ENCODE measurements at regions not wholly inside any gene's neighbourhood (a gene's known extent, or its start where the extent isn't known, plus 50 kb on each side); places are given as distances from the start of the nearest gene placed in this dataset.
A peak's percentile ranks its signal among the peaks of the same experiment; 100 is the strongest.

DNA sequence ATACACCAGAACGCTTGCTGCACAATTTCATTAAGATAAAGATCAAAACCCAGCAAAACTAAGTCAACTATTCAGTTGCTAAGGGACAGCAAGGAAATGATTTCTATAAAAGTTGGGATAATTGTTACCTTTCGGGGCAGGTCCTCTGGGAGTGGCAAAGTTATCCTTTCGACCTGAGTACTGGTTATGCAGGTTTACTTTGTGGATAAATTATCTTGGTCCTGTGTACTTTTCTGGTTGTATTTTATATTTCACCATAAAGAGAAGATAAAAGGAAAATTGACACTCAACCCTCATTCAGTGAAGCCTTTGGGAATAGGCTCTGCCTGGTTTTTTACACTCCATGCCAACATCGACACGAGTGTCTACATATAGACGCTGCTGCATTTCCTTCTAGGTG is 146.5 kb downstream of the SYK start:
- no peak for DNase-seq (ENCODE audit: low read depth in 2 of 3, low spot score in 2 of 3)

DNA sequence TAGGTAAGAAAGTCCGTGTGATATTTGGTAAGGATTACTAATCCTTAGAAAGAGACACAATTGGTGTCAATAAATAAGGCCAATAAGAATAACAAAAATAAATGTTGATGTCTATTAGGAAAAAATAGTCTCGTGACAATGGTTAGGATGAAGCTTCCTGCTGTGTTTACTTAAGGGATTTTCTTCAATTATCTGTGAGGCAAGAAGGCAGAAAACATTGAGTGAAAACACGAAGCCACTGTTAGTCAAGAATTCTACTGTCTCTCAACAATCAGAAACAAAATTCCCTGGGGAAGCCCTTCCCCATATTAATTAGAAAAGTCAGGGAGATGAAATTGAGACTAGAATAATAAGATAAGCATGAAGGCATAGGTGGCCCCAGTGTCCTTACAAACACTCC is 149.0 kb downstream of the SYK start:
- no peak for DNase-seq (ENCODE audit: low read depth in 2 of 3, low spot score in 2 of 3)

DNA sequence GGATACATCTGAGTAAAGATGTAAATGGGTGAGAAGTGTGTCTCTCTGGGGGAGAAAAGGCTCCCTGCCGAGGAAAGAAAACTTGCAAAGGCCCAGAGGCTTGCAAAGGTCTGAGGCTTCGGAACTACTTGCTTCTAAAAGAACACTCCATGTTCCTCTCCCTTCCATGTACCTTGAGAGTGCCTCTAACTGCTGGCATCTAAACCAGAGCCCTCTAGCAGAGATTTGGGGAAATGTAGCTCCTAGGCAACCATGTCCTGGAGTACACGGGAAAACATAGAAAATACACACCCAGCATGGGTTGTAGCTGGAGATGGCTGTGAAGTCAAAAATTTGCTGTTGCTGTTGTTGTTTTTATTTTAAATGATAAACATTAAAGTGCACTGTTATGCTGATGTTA is 151.6 kb downstream of the SYK start:
- no peak for DNase-seq (ENCODE audit: low read depth in 2 of 3, low spot score in 2 of 3)

DNA sequence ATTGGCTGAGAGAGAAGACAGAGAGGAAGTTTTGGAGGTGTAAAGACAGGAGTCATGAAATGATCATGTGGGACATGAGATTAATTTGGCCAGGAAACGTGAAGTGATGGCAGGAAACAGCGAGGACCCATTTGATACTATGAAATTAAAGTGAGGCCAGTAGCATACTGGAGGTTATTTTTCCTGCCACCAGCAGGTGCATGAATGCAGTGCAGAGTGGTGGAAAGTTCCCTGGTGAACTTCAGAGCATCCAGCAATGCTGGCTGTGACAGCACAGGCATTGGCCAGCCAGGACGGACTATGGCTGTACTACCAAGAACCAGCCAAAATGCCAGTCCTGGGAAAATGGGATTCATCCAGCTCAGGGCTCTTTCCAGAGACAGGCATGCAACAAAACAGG is 152.2 kb downstream of the SYK start:
- DNase-seq (ENCODE audit: low read depth in 2 of 3, low spot score in 2 of 3): no peak

DNA sequence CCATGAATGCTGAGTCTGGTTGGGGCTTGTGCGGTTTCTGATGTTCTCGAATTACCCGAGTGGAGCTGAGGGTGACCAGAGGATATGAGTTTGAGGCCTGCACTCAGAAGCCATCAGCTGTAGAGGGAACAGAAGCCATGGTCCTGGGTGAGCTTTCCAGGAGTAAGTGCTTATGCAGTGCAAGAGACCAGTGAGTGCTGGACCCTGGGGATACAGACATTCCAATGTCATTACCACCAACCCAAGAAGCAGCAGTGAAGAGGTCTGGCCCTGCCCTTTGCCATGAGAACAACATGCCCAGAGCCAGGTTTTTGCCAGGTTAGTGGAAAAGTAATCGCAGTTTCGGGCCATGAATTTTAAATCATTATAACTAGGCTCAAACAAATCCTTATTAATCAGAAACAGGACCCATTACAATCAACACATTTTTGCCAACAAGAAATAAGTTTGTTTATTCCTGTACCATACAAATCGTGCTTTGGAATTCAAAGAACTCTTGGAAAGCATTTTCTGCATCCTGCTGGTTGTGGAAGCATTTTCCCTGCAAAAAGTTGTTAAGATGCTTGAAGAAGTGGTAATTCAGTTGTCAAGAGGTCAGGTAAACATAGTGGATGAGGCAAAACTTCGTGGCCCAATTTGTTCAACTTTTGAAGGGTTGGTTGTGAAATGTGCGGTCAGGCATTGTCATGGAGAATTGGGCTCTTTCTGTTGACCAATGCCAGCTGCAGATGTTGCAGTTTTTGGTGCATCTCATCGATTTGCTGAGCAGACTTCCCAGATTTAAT is 154.6 kb downstream of the SYK start:
- no peak for DNase-seq (ENCODE audit: low read depth in 2 of 3, low spot score in 2 of 3)

DNA sequence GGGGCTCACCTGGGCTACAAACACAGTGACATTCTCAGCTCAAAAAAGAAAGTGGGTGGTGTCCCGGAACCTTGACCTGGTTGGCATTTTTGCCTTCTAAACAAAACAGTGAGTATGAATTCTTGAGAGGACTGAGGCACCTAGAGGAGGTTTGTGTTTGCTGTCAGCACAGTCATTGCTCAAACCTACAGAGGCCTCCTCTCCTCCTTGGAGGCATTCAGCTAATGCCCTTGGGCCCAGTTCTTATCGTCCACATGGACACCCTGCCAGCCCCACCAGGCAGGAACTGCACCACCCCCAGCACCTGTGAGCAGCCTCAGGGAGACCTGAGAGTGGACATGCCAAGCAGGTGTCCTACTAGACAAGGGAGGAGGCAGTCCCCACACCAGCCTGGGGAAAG is 156.7 kb downstream of the SYK start:
- DNase-seq (ENCODE audit: low read depth in 2 of 3, low spot score in 2 of 3): no peak

DNA sequence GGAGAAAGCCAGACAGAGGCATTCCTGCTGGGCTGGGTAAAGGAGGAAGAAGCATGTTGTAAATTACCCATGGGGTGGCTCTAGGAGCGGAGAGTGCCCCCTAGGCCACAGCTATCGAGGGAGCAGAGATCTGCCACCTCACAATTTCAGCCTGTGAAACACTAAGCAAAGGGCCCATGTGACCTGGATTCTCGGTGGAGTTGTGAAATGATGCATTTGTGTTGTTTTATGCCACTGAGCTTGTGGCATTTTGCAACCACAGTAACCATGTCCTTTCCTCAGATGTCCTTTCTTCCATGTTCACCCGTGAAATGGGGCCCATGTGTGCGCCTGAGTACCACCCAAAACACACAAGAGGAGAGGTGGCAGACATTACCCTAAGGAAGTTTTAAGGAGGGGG is 159.3 kb downstream of the SYK start:
- no peak for DNase-seq (ENCODE audit: low read depth in 2 of 3, low spot score in 2 of 3)

DNA sequence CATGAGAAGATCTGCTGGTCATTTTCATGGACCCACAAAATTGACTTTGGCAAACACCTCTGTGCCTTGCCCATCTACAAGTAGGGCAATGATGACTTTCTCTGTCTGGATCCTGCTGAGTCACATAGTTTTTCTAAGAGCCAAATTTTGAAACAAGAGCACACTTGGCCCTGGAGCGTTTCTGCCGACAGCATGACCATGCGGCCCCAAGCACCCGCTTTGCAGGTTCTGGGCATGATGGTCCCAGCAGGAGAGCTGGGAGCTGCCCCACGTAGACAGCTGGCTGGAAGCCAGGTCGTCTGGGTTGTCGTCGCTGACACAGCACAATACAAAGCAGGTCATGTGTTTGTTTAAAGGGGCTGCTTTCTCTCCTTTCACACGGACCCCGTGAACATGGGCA is 159.8 kb downstream of the SYK start:
- no peak for DNase-seq (ENCODE audit: low read depth in 2 of 3, low spot score in 2 of 3)

DNA sequence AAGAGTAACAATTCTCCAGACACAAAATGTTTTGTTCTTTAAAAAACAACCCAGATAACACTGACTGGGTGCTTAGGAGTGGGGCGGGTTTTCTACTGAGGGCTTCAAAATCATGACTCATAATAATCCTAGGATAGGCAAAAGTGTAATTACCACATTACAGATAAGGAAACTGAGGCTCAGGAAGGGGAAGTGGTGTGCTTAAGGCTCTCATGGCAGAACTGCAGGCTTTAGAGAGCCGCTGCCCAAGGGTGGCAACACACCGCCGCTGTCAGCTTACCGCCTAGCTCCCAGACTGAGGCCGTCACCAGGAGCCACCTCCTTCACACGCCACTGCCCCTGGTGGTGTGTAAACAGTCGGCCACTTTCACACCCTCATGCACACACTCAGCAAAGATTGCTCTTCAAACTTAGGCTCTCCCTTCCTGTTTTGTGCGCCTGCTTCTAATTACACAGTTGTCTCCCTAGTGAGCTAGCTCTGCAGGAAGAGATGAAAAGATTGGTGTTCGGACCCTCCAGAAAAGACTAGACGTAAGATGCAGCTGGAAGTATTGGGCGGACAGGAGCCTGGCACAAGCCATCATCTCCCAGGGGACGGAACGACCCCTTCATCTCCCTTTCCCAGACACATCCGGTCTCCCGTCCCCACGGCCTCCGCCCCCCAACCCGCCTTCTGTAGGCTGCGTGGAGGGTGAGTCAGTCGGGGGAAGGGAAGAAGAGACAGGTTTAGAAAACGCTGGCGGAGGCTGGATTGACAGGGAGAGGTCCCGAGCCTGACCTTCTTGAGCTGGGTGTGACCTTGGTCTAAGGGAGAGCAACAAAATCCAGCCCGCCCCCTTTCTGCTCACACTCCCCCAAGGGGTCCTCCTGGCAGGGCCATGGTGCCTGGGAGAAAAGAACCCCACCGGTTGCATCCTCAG is 162.7 kb downstream of the SYK start:
- DNase-seq (ENCODE audit: low read depth in 2 of 3, low spot score in 2 of 3): no peak

DNA sequence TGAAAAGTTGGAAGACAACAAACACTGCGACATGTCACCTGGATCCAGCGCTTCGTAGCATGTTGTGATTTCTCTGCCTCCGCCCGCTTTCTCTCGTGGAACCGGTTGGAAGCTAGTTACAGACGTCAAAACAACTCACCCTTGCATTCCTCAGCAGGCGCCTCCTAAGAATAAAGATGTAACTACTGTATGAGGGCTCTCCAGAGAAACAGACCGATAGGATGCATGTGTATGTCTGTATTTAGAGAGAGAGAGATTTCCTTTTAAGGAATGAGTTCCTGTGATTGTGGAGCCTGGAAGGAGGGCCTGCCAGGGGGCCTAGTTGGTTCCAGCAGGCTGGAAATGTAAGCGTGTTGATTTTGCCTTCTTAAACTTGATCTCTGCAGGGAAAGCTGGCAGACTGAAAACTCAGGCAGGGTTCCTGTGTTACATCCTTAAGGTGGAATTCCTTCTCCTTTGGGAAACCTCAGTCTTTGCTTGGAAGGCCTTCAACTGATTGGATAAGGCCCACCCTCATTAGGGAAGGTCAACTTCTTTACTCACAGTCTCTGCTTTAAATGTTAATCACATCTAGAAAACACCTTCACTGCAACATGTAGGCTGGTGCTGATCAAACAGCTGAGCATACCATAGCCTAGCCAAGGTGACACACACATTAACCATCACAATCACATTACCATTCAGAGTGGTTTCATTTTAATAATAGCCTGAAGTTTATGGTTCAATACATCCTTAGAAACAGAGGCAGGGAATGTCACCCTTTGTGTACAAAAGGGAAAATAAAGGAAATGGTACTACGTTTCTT is 163.8 kb downstream of the SYK start:
- no peak for DNase-seq (ENCODE audit: low read depth in 2 of 3, low spot score in 2 of 3)

DNA sequence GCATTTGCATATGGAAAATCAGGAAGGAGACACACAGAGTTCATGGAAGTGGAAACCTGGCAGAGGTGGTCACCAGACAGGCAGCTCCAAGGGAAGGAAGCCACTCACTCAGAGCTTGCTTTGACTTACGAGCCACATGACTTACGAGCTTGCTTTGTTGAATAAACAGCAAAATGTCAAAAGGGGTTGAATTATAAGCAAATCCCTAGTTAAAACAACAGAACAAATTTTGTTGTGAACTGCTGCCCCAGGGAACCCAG is 164.3 kb downstream of the SYK start:
- no peak for DNase-seq (ENCODE audit: low read depth in 2 of 3, low spot score in 2 of 3)

DNA sequence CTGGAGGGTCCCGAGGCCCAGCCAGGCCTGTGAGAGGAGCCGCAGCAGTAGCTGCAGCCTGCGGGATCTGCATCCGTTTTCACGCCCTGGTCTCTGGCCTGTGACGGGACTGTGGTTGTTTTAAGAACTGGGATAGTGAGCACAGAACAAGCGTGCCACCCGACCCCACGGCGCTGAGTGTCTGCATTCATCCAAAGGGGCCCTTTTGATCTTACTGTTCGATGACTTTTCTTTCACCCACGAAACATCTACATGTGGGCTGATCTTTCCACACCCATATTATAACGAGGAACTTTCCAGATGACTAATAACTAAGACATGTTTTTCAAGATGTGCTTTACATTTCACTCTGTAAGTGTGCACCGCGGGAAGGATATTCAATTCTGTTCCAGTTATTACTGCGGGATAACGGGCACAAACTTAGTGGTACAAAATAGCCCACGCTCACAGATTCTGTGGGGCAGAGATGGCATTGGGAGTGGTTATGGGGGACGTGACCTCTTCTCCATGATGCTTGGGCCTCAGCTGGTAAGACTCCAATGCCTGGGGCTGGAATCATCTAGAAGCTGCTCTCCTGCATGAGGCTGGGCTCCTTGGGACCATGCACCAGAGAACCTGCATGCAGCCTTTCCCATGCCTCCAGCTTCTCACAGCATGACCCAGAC is 165.0 kb downstream of the SYK start:
- DNase-seq (ENCODE audit: low read depth in 2 of 3, low spot score in 2 of 3): peak in 1 of 3 experiments; percentile 22

DNA sequence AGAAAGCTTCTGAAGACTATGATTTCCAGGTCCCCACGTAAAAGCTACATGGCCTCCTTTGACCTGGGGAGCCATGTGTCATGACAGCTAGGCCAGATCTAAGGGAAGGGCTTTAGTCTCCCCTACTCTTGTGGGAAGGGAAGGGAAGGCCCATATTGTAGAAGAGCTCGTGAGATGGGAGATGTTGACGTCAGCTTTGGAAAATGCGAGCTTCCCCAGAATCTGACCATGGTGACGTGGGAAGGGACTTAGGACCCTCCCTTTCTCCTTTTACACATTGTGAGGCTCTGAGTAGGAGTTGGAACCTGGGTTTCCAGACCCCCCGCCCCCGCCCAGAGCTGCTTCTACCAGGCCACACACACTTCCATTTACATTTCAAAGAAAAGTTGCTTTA is 165.5 kb downstream of the SYK start:
- no peak for DNase-seq (ENCODE audit: low read depth in 2 of 3, low spot score in 2 of 3)

DNA sequence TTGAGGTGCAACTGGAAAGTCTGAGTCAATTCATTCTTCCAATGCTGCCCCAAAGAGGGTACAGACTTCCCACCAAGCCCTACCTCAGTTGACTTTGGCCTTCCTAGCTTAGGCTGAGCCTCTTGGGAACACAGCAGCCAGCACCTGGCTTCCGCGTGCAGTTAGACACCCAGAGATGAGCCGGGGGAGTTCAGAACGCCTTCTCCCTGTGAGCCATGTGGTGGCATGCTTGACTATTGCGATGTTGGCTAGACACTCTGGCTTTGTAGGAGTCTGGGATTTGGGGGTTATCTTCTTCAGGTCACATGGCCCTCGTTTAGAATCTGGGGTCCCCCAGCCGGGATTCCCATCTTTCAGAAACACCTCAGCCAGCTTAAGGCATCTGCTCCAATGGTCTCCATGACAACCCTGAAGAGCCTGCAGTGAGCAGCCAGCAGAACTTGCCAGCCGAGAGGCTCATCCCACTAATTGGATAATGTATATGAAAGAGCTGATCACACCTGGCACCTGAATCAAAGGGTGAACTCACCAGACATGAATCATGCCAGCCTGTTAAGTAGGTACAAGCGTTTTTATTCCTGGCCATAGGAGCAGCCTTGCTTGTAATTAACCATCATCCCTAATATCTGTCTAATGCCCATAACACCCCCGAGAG is 167.5 kb downstream of the SYK start:
- DNase-seq (ENCODE audit: low read depth in 2 of 3, low spot score in 2 of 3): no peak

DNA sequence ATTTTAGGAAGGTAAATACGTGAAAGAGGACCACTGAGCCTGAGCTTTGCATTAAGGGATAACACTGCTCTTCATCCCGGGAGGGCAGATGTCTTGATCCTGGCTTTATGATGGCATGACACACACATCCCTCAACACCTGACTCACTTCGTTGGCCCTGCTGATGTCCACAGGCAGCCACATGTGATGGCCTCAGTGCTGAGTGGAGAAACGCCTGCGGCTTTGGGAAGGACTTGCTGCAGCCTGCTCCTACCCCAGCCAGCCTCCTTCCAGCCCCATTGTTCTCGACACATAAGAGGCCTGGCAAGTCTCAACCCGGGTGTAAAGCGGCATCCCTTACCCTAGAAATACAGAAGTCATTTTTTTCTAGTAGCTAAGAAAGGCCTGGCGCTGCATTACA is 169.0 kb downstream of the SYK start:
- DNase-seq (ENCODE audit: low read depth in 2 of 3, low spot score in 2 of 3): no peak

DNA sequence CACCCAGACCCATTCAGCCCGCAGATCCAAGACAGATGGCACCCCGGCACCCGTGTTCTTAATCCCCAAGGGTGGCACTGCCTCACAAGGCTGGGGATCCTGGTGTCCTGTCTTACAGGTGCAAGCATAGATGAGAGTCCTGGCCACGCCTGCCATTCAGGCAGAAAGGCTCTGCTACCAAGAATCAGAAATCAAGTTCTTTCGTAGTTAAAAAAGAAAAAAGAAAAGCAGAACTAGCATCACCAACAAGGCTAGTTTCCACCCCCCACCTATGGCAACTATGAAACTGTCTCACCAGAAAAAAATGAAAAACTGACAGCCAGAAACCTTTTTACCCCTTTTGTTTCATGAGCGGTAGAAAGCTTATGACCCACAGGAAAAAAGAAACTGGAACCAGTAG is 170.4 kb downstream of the SYK start:
- DNase-seq (ENCODE audit: low read depth in 2 of 3, low spot score in 2 of 3): no peak

DNA sequence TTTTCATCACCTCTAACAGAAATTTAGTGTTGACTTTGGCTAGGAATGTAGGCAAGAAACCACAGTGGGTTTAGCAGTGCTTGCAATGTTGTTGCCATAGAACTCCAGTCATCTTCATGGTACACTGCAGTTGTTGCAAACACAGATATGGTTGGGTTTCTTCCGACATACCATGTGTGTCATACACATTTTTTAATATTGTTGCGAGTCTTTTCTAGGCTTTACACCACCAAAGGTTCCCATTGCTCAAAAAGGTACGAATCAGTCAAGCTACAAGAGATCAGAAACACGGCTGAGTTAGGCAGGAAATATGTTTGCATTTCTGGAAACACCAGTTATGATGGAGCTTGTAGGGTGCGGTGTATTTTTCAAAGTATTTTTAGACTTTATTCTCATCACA is 172.4 kb downstream of the SYK start:
- no peak for DNase-seq (ENCODE audit: low read depth in 2 of 3, low spot score in 2 of 3)

DNA sequence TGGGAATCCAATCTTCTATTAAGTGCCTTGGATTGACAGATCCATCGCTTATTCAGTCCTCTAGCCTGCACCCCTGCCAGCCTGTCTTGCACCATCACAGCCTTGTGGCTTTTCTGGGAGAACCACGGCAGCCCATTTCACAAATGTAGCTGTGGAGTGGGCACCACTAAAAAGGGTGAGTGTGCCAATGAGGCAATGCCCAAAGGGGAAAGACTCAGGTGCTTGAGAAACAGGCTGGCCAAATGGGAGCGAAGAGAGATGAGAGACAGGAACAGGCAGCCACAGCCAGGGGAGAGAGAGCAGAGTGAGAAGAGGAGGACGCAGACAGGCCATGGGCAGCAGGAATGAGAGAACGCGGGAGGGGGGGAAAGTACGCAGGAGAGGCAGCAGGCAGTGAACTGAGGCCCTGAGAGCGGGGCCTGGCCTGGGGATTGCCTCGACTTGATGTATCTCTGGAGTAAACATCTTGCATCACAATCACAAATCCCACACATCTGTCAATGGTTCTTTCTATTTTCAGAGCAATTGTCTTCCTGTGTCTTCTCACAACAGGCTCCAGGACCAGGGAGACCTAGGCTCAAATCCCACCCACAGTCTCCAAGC is 173.1 kb downstream of the SYK start:
- no peak for DNase-seq (ENCODE audit: low read depth in 2 of 3, low spot score in 2 of 3)

DNA sequence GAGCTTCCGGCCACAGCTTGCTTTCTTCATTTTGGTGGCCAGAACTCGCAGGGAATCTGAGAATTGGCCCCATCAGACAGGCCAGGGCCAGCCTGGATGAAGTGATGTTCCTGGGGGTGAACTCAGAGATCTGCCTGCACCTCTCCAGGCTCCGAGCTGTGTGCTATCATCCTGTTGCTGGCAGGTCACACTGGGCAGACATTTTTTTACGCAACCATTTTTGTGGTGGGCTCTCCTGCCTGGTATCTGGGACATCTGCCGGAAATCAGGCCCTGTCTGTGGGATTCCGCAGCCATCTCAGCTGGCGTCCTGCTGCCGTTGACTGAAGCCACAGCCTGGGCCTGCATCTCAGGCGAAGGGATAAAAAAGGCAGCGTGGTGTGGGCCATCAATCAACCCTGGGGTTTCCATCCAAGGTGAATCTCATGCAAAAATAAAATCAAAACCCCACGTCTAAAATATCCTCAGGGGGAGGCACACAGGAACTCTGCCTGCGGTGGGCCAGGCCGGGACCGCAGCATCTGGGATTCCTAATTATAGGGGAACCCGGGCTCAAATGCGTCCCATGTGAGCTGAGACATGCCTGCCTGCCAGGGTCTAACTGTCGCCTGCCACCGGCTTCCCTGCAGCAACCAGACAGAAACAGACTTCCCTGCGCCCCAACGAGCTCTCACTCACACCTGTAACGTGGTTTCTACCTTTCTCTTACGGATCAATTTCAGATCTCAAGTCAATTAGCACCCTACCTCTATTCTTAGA is 174.3 kb downstream of the SYK start:
- no peak for DNase-seq (ENCODE audit: low read depth in 2 of 3, low spot score in 2 of 3)

DNA sequence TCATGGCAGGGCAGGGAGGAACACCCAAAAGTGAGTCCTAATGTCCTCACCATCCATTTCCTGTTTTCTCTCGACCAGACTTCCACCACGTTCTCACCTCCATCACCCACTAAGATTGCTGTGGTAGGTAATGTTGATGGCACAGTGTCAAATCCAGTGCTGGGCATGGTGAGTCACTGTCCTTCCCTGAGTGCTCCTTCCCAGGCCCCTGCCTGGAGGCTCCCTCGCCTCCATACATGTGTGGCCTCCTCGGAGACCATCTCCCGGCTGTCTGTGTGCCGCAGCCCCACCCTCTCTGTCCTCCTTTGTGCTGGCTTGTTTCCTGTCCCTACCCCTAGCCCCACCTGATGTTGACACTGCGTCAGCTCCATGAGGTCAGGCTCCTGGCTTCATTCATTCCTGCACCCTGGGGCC is 177.5 kb downstream of the SYK start:
- no peak for DNase-seq (ENCODE audit: low read depth in 2 of 3, low spot score in 2 of 3)

Measured in activated CD8-positive, alpha-beta memory T cell treated with anti-CD3 and anti-CD28 coated beads for 48 hours (primary cell).